Mucosa of descending colon (tissue), 3 donors: ENCODE measurements at regions not wholly inside any gene's neighbourhood (a gene's known extent, or its start where the extent isn't known, plus 50 kb on each side); places are given as distances from the start of the nearest gene placed in this dataset.

Source experiments
- ATAC-seq: fragments of 200-7000 bp; cut with Tn5 transposase; one replicate; pipeline ENCODE4 v1.9.1; 2020; ENCODE audit warnings: mild to moderate bottlenecking, moderate library complexity
- DNase-seq, 3 donors: peaks; one replicate each; pipeline ENCODE4 v3.0.0-alpha.2; 2020
- H3K36me3 ChIP-seq: fragments of 200-600 bp; one replicate; pipeline ENCODE4 v1.8.0; 2021; ENCODE audit warnings: low read depth, mild to moderate bottlenecking
- H3K4me1 ChIP-seq: fragments of 200-600 bp; one replicate; pipeline ENCODE4 v1.8.0; 2021; ENCODE audit warnings: low read depth, mild to moderate bottlenecking
- H3K4me3 ChIP-seq: fragments of 200-600 bp; one replicate; pipeline ENCODE4 v1.8.0; 2021; ENCODE audit warnings: mild to moderate bottlenecking
- H3K9me3 ChIP-seq: fragments of 200-600 bp; one replicate; pipeline ENCODE4 v1.8.0; 2021; ENCODE audit warnings: mild to moderate bottlenecking
- CTCF ChIP-seq: fragments of 200-600 bp; IDR thresholded peaks from one replicate; pipeline ENCODE4 v1.8.0; 2022; ENCODE audit warnings: antibody characterized with exemption, mild to moderate bottlenecking
- intact Hi-C, 2 donors: fragments of 100-400 bp; cut with DNase I in 1 of 2; cut with micrococcal nuclease in 1 of 2; formaldehyde crosslinking; loops; one replicate each; pipeline versions ENCODE4 v1.11.0 to v1.11.1; 2022; cut with DNase I, micrococcal nuclease
- donor health status: DM: no; HTN: no; CAD: no; lungs with moderate emphysema.
- donor health status: DM: no; HTN: no; CAD: no.
- donor health status: DM: no; HTN: yes; CAD: no.

GRCh38 chr10:44035474-44036197, 349.3 kb downstream of the CXCL12 start:
- H3K9me3 ChIP-seq = no peaks in the 10 kb centered on the region
- intact Hi-C loops = no loop called here
- no peak for DNase-seq

DNA sequence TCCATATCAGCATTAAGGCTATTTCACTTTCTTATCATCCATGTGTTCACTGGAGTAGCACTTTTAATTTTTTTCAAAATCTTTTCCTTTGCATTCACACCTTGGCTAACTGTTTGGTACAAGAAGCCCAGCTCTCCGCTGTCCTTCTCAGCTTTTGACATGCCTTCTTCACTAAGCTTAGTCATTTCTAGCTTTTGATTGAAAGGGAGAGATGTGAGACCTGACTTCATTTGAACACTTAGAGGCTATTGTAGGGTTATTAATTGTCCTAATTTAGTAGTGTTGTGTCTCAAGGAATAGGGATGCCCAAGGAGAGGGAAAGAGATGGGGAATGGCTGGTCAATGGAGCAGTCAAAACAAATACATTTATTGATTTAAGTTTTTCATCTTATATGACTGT, 350.0 kb downstream of the CXCL12 start:
- Histone ChIP-seq H3K4me3 (no peak overlapping the region), H3K4me1 (no peaks in the 10 kb centered on the region), H3K36me3 (no peaks in the 10 kb centered on the region), H3K9me3 (no peaks in the 10 kb centered on the region)
- DNase-seq = no peak
- ATAC-seq = no peak
- TF ChIP-seq CTCF = no peak
- intact Hi-C loops = no loop called here

More at GRCh38 chr10:44035474-44036197, 349.3 kb downstream of the CXCL12 start:
- H3K4me1 ChIP-seq = no peaks in the 10 kb centered on the region
- no peaks in the 10 kb centered on the region for H3K36me3 ChIP-seq
- no peak for TF ChIP-seq CTCF
- no peak overlapping the region for H3K4me3 ChIP-seq
- ATAC-seq = no peak

DNA sequence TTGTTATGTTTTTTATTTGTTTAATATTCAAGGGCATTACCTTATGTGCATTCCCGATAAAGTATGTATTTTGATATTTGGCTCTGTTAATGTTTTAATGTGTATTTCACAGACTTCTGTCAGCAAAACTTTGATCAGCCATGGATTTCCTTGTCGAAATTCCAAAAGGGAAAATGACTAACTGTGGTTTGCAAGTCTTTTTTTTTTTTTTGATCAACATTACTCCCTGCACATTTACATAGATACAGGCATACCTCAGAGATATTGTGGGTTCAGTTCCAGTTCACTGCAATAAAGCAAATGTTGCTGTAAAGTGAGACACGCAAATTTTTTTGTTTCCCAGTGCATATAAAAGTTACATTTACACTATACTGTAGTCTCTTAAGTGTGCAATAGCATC, 351.9 kb downstream of the CXCL12 start:
- DNase-seq = no peak
- Histone ChIP-seq H3K4me1 (no peaks in the 10 kb centered on the region), H3K36me3 (no peaks in the 10 kb centered on the region), H3K4me3 (no peak overlapping the region), H3K9me3 (no peaks in the 10 kb centered on the region)
- ATAC-seq = no peak
- TF ChIP-seq CTCF = no peak
- intact Hi-C loops = no loop called here

DNA sequence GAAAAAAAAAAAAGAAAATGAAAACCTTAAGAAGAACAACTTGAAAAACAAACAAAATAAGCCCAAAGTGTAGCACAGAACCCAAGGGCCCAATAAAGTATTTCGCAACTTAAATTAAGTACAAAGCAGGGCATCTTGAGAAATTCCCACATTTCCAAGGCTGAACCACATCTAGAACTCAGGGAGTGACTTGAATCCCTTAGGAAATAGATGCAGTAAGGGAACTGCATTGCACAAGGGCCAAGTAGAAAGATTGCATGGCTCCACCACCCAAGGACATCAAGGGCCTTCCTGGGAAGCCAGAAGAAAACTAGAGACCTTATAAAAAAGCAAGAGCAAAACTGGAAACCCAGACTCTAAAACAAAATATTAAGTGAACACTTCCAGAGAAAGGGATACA, 352.7 kb downstream of the CXCL12 start:
- H3K4me1 ChIP-seq = no peaks in the 10 kb centered on the region
- intact Hi-C loops = no loop called here
- ATAC-seq (no peak), DNase-seq (no peak)
- H3K36me3 ChIP-seq = no peaks in the 10 kb centered on the region
- no peaks in the 10 kb centered on the region for H3K9me3 ChIP-seq
- H3K4me3 ChIP-seq = no peak overlapping the region
- TF ChIP-seq CTCF = no peak

GRCh38 chr10:44030738-44031137, 354.2 kb downstream of the CXCL12 start:
- Histone ChIP-seq H3K4me1 (no peaks in the 10 kb centered on the region), H3K9me3 (no peaks in the 10 kb centered on the region), H3K36me3 (no peaks in the 10 kb centered on the region), H3K4me3 (no peak overlapping the region)
- intact Hi-C loops = no loop called here
- DNase-seq = no peak
- no peak for TF ChIP-seq CTCF
- no peak for ATAC-seq

- intact Hi-C loops = no loop called here
- no peak for ATAC-seq
These were observed 354.8 kb downstream of the CXCL12 start for GRCh38 chr10:44030132-44030531.

More at GRCh38 chr10:44030132-44030531, 354.8 kb downstream of the CXCL12 start:
- Histone ChIP-seq H3K4me1 (no peaks in the 10 kb centered on the region), H3K9me3 (no peaks in the 10 kb centered on the region), H3K4me3 (no peak overlapping the region), H3K36me3 (no peaks in the 10 kb centered on the region)
- DNase-seq = no peak
- TF ChIP-seq CTCF = no peak
